SIG-M5 (cell line): ENCODE measurements at regions not wholly inside any gene's neighbourhood (a gene's known extent, or its start where the extent isn't known, plus 50 kb on each side); places are given as distances from the start of the nearest gene placed in this dataset.

Experiments used
- DNase-seq: peaks from one replicate; lab custom pipeline; 2025; lab: John Stamatoyannopoulos, UW

DNA sequence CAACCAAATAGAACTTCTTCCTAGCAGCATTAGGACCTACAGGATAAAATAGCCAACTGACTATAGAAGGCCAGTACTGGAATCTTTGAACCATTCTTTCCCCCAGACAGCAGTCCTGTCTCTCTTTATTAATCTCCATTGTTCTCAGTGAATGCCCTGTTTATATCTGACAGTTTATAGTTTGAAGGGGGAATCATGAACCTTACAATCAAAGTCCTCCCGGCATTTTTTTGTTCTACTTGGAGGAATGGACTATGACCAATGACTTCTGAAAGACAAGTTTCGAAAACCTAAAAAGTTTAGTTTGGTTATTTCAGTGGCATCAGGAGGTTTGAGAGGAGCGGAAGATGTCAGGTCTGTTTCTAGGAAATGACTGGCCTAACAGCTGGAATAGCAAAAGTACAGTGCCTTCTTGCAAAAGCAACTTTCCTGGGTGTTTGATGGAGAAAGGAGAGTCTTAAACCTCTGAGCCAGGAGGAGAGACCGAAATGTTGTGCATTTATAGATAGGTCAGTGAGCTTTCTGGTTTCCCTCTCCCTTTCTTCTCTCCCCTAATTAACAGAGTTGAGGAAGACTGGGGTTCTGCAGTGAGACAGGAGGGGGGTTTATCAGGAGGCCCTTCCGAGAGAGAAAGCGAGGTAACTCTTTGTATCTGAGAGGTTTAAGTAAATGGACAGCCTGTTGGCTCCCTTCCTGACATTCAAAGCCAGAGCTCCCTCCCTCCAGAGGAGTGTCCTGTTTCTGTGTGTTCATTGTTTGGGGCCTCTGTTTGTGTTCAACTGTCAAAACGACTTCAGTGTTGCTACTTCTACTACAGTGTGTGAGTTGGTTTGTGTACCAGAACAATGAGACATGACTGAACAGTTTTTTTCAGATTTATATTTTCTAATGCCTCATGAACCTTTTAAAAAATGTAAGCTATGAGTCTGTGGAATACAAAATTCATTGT is 383.0 kb upstream of the RARB start:
- no peak for DNase-seq

DNA sequence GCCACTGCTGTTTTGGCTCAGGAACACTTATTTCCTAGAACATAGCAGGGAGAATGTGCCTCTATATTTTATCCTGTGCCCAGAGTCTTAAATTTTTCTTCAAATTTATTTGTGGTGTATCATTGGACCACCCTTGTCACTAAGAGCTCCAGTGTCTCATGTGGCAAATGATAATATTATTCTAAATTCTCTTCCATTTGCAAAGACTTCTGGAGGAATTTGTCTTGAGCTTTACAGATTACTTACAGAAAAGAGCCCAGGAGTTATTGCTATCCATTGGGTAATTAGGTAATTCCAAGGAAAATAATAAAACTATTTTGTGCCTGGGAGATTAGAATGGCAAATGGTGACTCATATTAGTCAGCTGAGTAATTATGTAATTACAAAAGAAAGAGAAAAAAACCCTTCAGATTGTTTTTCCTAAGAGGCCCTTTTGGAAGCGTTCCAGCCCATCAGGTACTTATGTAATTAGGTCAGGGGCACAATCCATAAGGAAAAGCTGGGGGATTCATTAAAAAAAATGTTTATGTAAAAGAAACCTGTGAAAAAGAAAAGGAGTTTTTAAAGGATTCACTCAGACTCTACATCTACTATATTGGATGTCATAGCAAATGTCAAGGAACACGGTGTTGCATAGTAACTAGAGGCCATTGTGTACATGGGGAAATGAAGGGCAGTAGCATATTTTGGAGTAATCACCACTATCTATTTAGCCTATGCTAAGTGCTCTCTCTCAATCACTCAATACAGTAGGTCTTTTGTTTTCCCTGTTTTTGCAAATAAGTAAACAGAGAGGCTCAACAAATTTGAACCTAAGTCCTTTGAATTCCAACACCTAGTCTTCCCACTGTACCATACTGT is 380.9 kb upstream of the RARB start:
- no peak for DNase-seq

DNA sequence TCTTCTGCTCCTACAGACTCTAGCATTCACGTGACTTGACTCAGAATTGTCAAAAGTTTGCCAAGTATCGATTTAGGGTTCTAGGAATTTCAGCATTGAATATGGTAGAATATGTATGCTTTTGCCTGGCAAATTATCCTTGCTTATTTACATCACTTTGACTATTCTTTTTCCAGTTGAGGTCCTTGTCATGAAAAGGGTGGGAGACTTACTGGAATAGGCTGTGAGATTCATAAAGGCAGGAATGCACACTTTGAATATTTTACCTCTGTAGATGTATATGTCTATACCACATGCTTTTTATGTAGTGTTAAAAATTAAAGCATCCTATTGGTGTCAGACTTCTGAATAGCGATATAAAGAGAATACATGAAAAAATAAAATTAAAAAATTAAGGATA is 378.8 kb upstream of the RARB start:
- no peak for DNase-seq

DNA sequence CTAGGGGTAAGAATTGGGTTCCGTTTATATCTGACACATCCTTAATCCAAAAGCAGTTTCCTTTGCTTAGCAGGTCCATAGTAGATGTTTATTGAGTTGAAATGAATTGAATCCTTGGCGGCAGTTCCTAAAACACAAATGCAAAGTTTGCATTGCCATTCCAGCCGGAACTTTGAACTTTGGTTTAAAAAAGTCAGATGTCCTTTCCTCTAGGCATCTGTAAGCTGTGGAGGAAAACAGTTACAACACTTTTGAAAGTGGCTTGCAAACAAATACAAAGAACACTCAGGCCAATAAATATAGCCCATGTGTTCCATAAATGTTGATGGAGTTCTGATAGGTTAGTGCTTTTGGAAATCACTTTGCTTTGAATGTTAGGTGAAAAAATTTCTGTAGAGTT is 374.7 kb upstream of the RARB start:
- no peak for DNase-seq

DNA sequence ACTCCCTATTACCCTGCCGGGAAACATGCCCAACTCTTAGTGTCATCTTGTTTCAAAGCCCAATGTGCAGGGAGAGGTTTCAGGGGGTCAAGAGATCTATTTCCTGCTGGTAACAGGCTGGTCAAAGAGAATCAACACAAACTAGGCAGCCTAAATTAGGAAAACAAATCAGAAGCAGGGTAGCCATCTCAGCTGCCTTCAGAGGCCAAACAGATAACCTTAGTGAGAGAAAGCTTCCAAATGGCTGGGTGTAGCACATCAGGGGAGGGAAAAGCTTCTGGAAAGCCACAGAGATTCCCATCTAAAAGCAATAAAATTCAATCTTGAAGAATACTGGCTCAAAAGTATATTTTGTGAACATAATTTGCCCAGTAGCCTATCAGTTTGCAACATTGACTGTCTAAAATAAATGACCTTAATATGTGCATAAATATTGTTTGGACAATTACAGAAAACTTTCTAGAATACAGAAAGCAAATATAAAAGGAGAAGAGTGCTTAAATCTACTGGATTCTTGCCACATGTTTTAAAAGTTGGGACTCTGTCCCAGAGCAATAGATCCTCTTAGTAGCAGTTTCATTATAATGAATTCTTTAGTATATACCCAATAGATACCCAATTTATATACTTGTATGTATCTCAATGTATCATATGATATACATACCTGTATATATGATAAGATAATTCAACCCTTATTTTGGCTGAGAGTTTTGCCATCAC is 371.9 kb upstream of the RARB start:
- DNase-seq, result no peak

DNA sequence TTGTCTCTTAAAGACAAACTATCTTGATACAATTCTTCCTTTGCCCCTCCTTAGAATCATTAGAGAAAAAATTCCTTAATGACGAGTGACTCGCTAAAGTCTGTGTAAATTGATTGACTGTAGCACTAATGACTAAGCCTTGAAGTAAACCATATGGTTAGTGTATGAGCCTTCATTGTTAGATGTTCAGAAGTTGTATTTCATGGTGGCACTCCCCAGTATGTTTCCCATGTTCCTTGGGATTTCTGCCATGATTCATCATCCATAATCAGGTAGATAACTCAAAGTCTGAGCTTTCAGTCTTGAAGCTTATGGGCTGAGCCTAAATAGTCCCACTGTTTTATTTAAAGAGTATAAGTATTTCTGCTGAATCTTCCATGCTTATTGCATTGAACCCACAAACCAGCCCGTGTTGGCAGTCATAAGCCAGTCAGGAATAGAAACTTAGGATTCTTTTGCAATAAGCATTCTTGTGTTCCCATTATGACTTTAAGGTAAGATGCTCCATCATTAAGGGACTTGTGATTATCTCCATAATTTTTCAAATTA is 371.2 kb upstream of the RARB start:
- DNase-seq, result no peak

DNA sequence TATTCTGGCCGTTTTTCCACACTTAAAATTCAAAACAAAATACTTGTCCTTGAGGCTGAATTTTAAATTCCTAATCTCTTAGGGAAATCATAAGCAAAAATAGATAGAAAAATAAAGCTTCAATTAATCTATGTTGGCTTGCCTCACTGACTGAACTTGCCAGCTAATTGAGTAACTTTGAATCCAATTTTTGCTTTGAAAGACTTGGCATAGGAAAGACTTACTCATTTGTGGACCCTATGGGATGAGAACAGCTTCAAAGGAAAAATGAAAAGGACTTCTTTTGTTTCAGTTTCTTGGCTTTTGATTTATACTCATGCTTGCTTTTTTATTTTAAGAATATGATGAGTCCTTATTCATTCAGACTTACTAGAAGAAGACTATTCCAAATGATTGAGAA is 370.7 kb upstream of the RARB start:
- no peak for DNase-seq

DNA sequence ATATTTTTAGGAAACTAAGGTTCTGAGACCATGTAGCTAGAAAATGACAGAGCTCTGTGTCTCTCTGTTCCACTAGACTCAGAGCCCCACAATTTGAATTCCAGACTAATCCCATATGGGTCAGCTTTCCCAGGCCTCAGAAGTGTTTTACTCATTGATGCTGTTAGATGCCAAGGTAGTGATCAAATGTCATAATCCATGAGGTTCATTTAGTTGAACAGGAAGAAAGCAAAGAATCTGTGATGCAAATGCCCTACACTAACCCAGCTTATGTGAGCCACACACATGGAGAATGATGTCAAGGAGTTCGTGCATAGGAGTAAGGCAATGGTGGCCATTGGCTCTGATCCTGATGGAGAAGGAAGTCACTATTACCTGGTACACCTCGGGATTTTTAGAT is 363.4 kb upstream of the RARB start:
- no peak for DNase-seq

DNA sequence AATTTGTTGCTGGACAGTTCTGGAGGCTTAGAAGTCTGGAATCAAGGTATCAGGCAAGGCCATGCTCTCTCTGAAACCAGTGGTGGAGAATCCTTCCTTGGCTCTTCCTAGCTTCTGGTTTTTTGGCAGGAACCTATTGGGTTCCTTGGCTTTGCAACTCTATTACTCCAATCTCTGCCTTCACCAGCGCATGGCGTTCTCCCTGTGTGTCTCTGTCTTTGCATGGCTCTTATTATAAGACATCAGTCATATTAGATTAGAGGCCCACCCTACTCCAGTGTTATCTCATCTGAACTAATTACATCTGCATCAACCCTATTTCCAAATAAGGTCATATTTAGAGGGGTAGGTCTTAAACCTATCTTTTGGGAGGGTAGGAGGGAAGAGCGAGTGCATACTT is 358.1 kb upstream of the RARB start:
- no peak for DNase-seq

DNA sequence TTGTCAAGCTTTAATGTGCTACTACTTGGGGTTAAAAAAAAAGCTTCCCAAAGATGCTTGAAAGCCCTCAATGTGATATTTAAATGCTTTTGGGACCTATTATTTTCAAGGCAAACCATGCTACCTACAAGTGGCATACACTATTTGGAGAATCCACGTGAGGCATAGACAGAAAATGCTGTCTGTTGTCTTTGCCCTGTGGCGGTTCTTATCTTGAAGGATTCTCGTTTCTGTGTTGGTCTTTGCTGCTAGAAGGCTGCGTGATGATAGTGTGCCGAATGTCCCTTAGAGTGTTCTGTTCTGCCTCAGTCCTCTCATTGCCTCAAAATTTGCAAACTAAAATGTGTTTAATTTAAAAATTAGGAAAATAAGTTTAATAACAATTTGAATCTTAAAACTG is 356.2 kb upstream of the RARB start:
- no peak for DNase-seq

DNA sequence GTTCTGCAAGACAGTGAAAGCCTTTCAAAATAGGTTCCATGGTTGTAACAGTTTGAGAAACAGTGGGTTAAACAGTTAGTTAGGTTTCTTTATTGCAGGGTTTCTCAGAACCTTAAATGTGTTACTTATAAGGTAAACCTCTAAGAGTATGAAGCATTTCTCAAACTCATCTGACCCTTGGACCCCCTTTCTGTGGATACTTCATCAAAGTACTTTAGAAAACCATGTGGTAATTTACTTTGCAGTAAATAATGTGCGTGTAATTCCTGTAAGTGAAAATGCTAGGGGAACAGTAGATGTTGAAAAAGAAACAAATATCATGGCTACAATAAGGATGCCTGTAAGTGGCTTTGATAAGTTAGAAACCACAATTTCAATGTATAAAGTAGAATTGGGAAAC is 354.6 kb upstream of the RARB start:
- DNase-seq, result no peak

DNA sequence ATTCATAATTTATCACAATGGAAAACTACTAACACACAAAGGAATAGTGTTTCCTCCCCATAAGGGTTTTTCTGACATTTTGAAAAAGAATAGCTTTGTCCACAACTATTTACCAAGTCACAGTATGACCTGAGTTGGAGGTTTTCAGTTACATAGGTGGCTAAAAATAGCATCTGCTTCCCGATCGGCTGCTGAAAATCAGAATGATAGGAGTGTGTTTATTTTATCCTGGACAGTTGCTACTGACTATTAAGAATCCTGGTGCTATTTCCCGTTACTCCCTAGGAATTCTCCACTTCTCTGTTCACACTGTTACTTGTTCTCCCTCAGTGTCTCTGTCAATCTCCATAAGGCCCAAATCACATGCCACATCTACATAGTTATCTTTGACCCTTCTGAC is 353.9 kb upstream of the RARB start:
- no peak for DNase-seq

DNA sequence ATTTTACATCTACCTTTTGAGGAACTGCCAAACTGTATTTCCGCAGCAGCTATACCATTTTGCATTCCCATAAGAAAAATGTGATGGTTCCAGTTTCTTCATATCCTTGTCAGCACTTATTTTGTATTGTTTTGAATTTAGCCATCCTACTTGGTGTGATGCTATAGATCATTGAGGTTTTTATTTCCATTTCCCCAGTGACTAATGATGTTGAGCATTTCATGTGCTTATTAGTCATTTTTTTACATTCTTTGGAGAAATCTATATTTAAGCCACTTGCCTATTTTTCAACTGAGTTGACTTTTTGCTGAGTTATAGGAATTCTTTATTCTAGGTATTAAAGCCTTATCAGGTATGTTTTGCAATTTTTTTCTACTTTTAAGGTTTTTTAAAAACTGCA is 347.6 kb upstream of the RARB start:
- no peak for DNase-seq

DNA sequence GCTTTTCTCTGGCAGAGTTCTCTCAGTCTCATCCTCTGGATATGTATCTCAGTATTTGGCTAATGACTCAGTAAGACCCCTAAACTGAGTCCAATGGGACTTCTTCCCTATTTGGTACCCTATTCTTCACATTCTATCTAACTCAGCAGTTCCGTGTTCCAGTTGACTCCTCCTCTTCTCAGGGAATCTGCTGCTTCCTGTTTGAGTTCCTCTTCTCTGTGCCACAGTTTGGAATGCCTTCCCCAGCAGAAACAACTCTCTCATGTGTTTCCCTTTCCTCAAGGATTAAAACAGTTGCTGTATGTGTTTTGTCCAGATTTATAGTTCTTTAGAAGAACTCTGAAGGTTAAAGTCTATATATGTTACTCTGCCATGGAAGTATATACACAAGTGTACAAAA is 344.0 kb upstream of the RARB start:
- no peak for DNase-seq

DNA sequence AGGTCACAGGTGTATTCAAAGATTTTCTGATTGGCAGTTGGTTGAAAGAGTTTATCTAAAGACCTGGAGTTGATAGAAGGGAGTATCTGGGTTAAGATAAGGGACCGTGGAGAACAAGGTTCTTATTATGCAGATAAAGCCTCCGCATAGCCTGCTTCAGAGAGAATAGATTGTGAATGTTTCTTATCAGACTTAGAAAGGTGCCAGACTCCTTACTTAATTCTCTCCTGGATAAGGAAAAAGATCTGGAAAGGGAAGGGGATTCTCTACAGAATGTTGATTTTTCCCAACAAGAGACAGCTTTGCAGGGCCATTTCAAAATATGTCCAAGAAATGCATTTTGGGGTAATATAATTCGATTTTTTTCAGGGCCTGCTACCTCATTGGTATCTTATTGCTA is 341.3 kb upstream of the RARB start:
- no peak for DNase-seq

DNA sequence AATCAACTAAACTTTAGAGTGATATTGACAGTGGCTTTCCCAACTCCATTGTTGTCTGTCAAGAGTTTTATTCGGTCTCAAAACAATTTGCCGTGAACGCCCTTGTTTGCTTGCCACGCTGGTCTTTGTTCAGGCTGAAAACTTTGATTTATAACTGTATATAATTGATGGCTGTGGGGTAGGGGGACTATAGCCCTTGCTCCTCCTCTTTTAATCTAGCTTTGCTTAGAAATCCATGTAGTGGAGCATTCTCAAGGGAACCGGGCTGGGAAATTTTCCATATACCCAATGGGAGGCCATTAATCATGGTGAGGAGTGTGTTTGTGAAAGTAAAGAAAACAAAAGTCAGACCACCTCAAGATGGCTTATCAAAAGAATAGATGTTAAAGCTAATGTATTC is 339.8 kb upstream of the RARB start:
- DNase-seq, result no peak

DNA sequence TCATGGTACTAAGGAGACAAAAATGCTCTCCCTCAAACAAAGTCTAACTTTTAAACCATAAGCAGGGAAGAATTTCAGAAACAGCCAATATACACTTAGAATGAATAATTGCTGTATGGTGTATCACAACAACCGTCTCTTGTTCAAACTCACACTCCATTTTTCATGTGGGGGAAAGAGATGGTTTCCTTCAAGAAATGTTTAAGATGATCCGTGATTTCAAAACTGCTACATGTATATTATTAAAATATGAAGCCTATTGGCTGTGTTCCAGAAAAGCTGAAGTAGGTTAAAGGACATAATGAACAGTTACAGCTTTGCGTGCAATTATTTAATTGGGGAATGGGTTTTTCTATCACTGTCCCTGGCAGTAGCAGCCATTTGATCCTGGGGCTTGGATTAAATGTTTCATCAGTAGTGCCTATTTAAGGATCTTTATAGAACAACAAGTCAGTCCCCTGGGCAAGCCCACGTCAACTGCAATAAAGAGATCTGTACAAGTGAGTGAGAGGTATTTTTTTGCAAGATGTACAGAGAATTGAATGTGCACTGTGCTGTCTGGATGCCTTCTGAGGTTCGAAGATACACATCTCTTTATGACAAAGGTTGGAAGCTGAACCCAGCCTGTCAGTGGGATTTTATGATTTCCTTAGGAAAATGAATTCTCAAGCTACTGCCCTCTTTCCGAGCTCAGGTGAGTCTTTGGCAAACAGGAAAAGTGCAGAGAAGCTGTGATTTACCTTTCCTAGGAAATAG is 337.2 kb upstream of the RARB start:
- no peak for DNase-seq

DNA sequence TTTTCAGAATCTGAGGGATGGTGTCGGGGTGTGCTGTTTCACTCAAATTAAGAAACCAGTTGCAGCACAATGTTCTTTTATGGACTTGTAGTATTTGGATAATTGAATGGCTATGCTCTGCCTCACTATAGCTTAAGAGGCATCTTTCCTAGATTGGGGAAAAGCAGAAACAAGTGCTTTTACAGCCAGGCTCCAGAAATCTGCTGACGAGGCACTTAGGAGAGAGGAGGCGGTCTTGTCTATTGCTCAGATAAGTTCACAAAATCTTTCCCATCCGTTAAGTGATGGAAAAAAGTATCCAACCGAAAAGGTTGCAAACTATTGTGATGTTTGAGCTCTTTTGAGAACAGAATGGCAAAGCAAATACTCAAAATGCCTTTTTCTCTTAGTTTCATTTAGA is 336.1 kb upstream of the RARB start:
- DNase-seq, result no peak

DNA sequence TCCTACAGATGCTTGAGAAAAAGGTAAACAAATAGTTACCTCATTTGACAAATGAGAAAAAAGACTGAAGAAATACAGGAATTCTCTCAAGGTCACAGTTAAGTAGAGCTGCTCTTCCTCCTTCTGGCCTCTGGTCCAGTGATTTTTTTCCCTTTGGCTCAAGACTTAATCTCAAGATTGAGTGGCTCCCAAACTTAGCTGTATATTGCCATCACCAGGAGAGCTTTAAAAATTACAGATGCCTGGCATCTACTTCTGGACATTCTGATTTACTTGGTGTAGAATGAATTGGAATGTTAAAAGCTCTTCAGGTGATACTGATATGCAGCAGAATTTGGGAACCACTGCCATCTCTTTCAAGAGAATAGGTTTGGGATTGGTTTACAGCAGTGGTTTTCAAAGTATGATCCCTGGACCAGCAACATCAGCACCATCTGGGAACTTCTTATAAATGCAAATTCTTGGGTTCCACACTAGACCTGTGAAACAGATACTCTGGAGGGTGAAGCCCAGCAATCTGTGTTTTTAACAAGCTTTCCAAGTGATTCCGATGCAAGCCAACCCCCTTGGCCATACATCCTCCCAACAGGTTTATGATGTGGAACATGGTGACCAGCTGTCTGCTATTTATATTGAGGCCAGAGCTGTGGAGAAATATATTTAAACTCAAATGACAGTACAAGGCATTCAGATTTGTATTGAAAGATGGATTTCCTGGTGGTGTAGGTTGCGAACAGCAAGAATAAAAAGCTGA is 333.0 kb upstream of the RARB start:
- no peak for DNase-seq

DNA sequence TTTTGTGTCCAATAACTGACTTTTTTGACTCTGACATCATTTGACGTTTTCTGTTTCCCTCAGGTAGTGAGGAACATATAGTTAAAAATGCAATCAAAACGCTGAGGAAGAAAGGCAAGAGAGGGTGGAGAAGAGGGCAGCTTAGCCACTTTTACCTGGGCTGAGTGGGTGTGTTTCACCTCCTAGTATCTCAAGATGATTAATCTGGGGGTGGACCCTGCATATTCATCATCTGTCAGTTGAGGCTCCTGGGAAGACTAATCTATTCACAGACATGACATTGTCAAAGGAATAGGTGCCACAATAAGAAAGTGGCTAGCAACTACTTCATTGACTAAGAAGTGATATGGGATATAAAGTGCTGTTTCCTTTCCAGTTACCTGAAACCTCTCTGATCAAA is 331.5 kb upstream of the RARB start:
- DNase-seq, result no peak

DNA sequence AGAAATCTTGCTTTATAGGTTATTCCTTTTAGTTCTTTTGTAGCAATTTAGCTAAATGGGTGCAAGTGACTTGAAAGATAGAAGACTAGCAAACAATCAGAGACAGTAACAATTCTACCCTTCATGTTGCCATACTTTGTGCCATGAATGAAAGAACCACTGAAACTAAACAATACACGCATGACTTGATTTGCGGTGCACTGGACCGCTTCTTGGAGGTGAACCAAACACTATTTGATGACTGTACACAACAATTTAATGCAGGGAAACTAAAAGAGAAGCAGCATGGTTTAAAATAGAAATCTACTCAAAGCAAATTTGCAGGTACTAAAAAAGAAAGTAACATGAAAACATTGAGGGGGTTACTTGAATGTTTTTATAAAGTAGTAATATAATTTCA is 331.0 kb upstream of the RARB start:
- DNase-seq, result no peak
